GM12878 (cell line): ENCODE measurements at regions not wholly inside any gene's neighbourhood (a gene's known extent, or its start where the extent isn't known, plus 50 kb on each side); places are given as distances from the start of the nearest gene placed in this dataset.

ENCODE experiments used
- ATAC-seq: fragments of 200-7000 bp; cut with Tn5 transposase; 3 replicates; pipeline ENCODE4 v1.9.1; 2020; ENCODE audit warnings: mild to moderate bottlenecking, moderate library complexity
- BruUV-seq: library from RNA; stranded (reverse); fragments of 400-500 nt; replicated peaks from 2 replicates; lab custom pipeline; 2021; lab: Mats Ljungman, UMichigan
- CTCF ChIA-PET: fragments of 300-600 bp; sonication (Branson Sonifier 250); formaldehyde crosslinking; extraction: SDS; loops from one replicate; lab custom pipeline; 2021; ENCODE audit warnings: inconsistent platforms; lab: Yijun Ruan, JAX
- POLR2A ChIA-PET: fragments of 350-600 bp; formaldehyde crosslinking; extraction: SDS; loops from one replicate; lab custom pipeline; 2021; ENCODE audit warnings: inconsistent platforms; lab: Charles Lee
- RAD21 ChIA-PET: fragments of 300-600 bp; sonication (Branson Sonifier 250); formaldehyde crosslinking; loops from one replicate; lab custom pipeline; 2023; ENCODE audit warnings: antibody characterized with exemption; ENCODE audit not compliant: unreplicated experiment; lab: Charles Lee
- SMC1A ChIA-PET: fragments of 300-600 bp; sonication (Branson Sonifier 250); formaldehyde crosslinking; loops from one replicate; lab custom pipeline; 2023; ENCODE audit not compliant: unreplicated experiment, uncharacterized antibody; lab: Charles Lee
- DNase-seq: peaks from one replicate; pipeline ENCODE4 v3.0.0-alpha.2; 2011; ENCODE audit warnings: low read depth, low spot score
- FAIRE-seq: peaks from 3 replicates; lab custom pipeline; 2011; peaks lifted over from hg19 to GRCh38; lab: Jason Lieb, UNC
- H2AFZ ChIP-seq: 2 replicates; pipeline ENCODE4 v1.6.0; 2011; ENCODE audit warnings: low read depth, low read length, control low read depth; ENCODE audit not compliant: control insufficient read depth
- H3K27ac ChIP-seq: 2 replicates; pipeline ENCODE4 v1.5.1; 2011; ENCODE audit warnings: control low read depth; ENCODE audit not compliant: control insufficient read depth, insufficient read depth
- H3K27me3 ChIP-seq, 2 experiments: replicated peaks in 1 of 2; 2 replicates each; pipeline versions ENCODE4 v1.6.0 to v1.6.1; 2011; ENCODE audit warnings: low read length in 1 of 2; ENCODE audit not compliant: control insufficient read depth in 2 of 2, insufficient read depth in 2 of 2
- H3K36me3 ChIP-seq, 2 experiments: 2 replicates each; pipeline ENCODE4 v1.5.1; 2011; ENCODE audit warnings: low read length in 1 of 2; ENCODE audit not compliant: control insufficient read depth in 2 of 2, insufficient read depth in 2 of 2
- H3K4me1 ChIP-seq: 2 replicates; pipeline ENCODE4 v1.6.1; 2011; ENCODE audit warnings: mild to moderate bottlenecking, low read length, moderate library complexity, mixed read lengths; ENCODE audit not compliant: control insufficient read depth, insufficient read depth
- H3K4me2 ChIP-seq: 2 replicates; pipeline ENCODE4 v1.6.0; 2011; ENCODE audit warnings: control low read depth; ENCODE audit not compliant: control insufficient read depth, insufficient read depth
- H3K4me3 ChIP-seq: fragments of 200-600 bp; sonication (generic); 2 replicates; pipeline ENCODE4 v1.5.1; 2016
- H3K79me2 ChIP-seq: 2 replicates; pipeline ENCODE4 v1.6.0; 2011; ENCODE audit warnings: low read length; ENCODE audit not compliant: control insufficient read depth, insufficient read depth
- H3K9ac ChIP-seq: 2 replicates; pipeline ENCODE4 v1.8.0; 2011; ENCODE audit warnings: low read length, control low read depth, mixed read lengths; ENCODE audit not compliant: control insufficient read depth, insufficient read depth
- H3K9me3 ChIP-seq: replicated peaks from 3 replicates; pipeline ENCODE4 v1.5.1; 2011; ENCODE audit warnings: mild to moderate bottlenecking, low read length; ENCODE audit not compliant: control insufficient read depth, insufficient read depth
- H4K20me1 ChIP-seq: 2 replicates; pipeline ENCODE4 v1.6.0; 2011; ENCODE audit not compliant: control insufficient read depth, insufficient read depth
- IRF4 ChIP-seq: IDR thresholded peaks from 2 replicates; pipeline ENCODE4 v1.6.1; 2011; ENCODE audit warnings: low read depth, low read length
- LARP7 ChIP-seq: fragments of 450-650 bp; IDR thresholded peaks from 2 replicates; pipeline ENCODE4 v1.6.1; 2017; ENCODE audit warnings: mild to moderate bottlenecking
- MYC ChIP-seq: IDR thresholded peaks from 2 replicates; pipeline ENCODE4 v1.6.1; 2011; ENCODE audit warnings: mild to moderate bottlenecking, low read length, moderate library complexity, inconsistent platforms; ENCODE audit not compliant: insufficient read depth, insufficient replicate concordance, insufficient read length, severe bottlenecking
- NR2F1 ChIP-seq: fragments of 450-650 bp; conservative IDR thresholded peaks from 2 replicates; pipeline ENCODE4 v1.6.1; 2017; ENCODE audit warnings: mild to moderate bottlenecking
- POLR2AphosphoS5 ChIP-seq: IDR thresholded peaks from 2 replicates; pipeline ENCODE4 v1.6.1; 2011; ENCODE audit warnings: mild to moderate bottlenecking, low read length, inconsistent platforms
- RAD21 ChIP-seq: IDR thresholded peaks from 2 replicates; pipeline ENCODE4 v1.6.1; 2011; ENCODE audit warnings: mild to moderate bottlenecking, low read depth, low read length, moderate library complexity; ENCODE audit not compliant: insufficient read depth
- TCF12 ChIP-seq: IDR thresholded peaks from 2 replicates; pipeline ENCODE4 v1.6.1; 2011; ENCODE audit warnings: low read depth, mild to moderate bottlenecking, low read length
- ZBED1 ChIP-seq: IDR thresholded peaks from 2 replicates; pipeline ENCODE4 v1.6.1; 2016; ENCODE audit warnings: borderline replicate concordance
- WGBS: methylation state at CpG from one replicate; pipeline ENCODE4 v1.1.6; 2016; ENCODE audit warnings: low lambda C conversion rate; ENCODE audit not compliant: insufficient replicate concordance, insufficient coverage; ENCODE audit errors: missing lambda C conversion rate; 5-methylcytosine and 5-hydroxymethylcytosine counted together
- in situ Hi-C: fragments of 300-500 bp; cut with MboI; formaldehyde crosslinking; loops from 9 replicates; pipeline ENCODE4 v1.14.3; 2018; ENCODE audit warnings: mixed read lengths
- intact Hi-C: fragments of 100-400 bp; cut with micrococcal nuclease; formaldehyde crosslinking; loops from one replicate; pipeline ENCODE4 v1.14.2; 2022; ENCODE audit not compliant: unreplicated experiment
- TF ChIP-seq, protein P1 (sequence below): fragments of 450-650 bp; IDR thresholded peaks from 2 replicates; pipeline ENCODE4 v1.6.1; 2016; ENCODE audit warnings: mild to moderate bottlenecking
- TF ChIP-seq, protein P2 (sequence below): fragments of 450-650 bp; IDR thresholded peaks from 2 replicates; pipeline ENCODE4 v1.6.1; 2017; ENCODE audit warnings: mild to moderate bottlenecking

GRCh38 chr12:17540921-17541320 is 549.1 kb downstream of the RERGL start:
- CTCF ChIA-PET, result no interaction called here
- H3K36me3 ChIP-seq, result no peaks in the 10 kb centered on the region
- H3K9ac ChIP-seq, result no peak overlapping the region
- no peaks in the 10 kb centered on the region for H3K4me1 ChIP-seq
- H3K4me3 ChIP-seq, result no peak overlapping the region
- no TSS peak for BruUV-seq
- no peak overlapping the region for H3K27ac ChIP-seq
- no peak for TF ChIP-seq RAD21
- TF ChIP-seq NR2F1, result no peak
- TF ChIP-seq MYC, result no peak
- TF ChIP-seq, protein P1, sequence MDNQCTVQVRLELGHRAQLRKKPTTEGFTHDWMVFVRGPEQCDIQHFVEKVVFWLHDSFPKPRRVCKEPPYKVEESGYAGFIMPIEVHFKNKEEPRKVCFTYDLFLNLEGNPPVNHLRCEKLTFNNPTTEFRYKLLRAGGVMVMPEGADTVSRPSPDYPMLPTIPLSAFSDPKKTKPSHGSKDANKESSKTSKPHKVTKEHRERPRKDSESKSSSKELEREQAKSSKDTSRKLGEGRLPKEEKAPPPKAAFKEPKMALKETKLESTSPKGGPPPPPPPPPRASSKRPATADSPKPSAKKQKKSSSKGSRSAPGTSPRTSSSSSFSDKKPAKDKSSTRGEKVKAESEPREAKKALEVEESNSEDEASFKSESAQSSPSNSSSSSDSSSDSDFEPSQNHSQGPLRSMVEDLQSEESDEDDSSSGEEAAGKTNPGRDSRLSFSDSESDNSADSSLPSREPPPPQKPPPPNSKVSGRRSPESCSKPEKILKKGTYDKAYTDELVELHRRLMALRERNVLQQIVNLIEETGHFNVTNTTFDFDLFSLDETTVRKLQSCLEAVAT, result no peak
- TF ChIP-seq ZBED1, result no peak
- no peak for TF ChIP-seq POLR2AphosphoS5
- TF ChIP-seq LARP7, result no peak
- no peak for TF ChIP-seq TCF12
- no peak for TF ChIP-seq IRF4
- TF ChIP-seq, protein P2, sequence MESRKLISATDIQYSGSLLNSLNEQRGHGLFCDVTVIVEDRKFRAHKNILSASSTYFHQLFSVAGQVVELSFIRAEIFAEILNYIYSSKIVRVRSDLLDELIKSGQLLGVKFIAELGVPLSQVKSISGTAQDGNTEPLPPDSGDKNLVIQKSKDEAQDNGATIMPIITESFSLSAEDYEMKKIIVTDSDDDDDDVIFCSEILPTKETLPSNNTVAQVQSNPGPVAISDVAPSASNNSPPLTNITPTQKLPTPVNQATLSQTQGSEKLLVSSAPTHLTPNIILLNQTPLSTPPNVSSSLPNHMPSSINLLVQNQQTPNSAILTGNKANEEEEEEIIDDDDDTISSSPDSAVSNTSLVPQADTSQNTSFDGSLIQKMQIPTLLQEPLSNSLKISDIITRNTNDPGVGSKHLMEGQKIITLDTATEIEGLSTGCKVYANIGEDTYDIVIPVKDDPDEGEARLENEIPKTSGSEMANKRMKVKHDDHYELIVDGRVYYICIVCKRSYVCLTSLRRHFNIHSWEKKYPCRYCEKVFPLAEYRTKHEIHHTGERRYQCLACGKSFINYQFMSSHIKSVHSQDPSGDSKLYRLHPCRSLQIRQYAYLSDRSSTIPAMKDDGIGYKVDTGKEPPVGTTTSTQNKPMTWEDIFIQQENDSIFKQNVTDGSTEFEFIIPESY, result no peak
- TF ChIP-seq, all 136 proteins: peak for 0
- Histone ChIP-seq H4K20me1 (no peaks in the 10 kb centered on the region), H3K4me2 (no peak overlapping the region), H2AFZ (no peak overlapping the region), H3K27me3 (no peaks in the 10 kb centered on the region), H3K79me2 (no peaks in the 10 kb centered on the region), H3K9me3 (no peaks in the 10 kb centered on the region)
- DNase-seq, result no peak
- intact Hi-C loops, result no loop called here
- in situ Hi-C loops, result no loop called here
- no peak for FAIRE-seq
- ChIA-PET POLR2A (no interaction called here), SMC1A (no interaction called here), RAD21 (no interaction called here)
- WGBS, result 0% methylated on average over 2 of the region's 2 CpGs
- no peak for ATAC-seq
